ENCODE measurements at regions not wholly inside any gene's neighbourhood (a gene's known extent, or its start where the extent isn't known, plus 50 kb on each side); places are given as distances from the start of the nearest gene placed in this dataset.

DNA sequence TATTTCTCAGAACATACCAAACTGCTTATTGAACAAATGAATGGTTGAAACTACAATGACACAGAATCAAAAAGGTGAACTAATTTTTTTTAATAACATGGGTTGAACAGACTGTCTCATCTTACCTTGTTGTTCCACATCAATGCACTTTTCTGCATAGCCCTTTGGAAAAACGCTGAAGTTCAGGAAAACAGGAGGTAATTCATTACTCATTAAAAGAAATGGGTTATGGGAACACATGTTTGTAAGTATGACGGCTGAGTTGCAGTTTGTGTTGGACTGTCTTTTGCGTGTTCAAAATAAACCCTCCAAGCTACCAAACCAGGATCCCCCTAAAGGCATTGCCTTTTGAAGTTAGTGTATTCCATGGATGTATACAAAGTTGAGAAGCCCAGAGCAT is 514.9 kb upstream of the PKN2 start:
- no peak for FAIRE-seq

DNA sequence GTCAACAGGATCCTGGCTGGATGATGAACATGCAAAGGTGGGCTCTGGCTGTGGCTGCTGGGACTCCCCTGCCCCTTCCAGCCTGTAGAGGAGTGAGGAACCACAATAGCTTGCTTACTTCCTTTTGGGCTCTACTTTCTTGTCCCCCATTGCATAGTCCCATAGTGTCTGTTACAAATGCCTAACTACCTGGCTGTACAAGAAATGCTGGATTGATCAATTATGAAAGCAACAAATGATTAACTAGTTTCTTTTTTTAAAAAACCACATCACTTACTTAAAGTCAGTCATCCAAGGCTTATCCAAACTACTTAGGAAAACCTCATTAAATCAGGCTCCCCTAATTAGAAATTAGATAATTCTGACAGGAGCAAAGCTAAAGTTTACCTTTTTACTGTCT is 514.1 kb upstream of the PKN2 start:
- FAIRE-seq = no peak

More for the DNA sequence above, 514.9 kb upstream of the PKN2 start:
- DNase-seq (ENCODE audit: insufficient read length, low spot score) = no peak

DNA sequence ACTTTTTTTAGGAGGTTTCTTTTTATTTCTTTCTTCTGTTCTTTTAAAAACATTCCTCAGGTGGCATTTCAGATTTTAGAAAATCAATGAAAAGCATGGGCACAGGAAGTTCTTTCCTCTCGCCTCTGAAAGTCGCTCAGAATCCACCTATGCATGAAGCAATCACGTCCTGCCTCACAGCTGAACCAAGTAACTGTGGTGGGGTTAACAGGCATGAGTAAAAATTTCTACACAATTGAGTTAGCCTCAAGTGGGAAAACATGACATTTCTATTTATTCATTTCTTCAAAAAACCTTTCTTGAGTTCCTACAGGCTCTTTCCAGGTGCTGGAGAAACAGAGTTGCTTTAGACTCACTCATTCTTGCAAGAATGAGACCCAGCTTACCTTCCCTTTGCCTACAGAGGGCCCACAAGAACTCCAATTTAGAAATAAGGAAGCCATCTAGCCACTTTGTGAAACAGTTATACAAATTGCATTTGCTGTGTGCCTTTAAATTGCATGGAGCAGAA is 508.9 kb upstream of the PKN2 start:
- DNase-seq (ENCODE audit: insufficient read length, low spot score) = no peak
- FAIRE-seq = no peak

More for the DNA sequence above, 514.1 kb upstream of the PKN2 start:
- DNase-seq (ENCODE audit: insufficient read length, low spot score) = no peak

DNA sequence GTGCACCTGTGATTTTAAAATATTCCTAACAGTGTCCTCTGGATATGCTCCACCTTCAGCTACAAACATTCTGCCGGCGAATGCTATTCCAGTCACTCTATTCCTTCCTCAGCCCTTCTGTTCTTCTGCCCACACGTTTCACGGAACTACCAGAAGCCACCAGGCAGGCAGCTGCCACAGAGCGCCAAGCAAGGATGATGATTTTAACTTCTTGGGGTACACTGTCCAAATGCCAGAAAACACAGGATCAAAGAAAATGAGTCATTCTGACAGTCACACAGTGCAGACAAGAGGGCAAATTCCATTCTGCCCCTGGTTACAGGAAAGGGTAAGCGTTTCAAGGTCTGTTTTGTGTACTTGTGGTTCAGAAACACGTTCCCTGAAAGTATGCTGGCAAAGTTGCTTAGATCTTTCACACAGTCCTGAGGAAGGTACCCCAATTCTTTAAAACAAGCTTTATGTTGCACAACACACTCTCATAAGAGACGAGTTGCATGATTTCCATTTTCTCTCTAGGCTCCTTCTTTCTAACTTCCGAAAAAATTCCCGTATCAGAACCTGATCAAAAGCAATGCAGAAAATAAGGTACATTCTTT is 508.3 kb upstream of the PKN2 start:
- DNase-seq (ENCODE audit: insufficient read length, low spot score) = no peak
- no peak for FAIRE-seq

DNA sequence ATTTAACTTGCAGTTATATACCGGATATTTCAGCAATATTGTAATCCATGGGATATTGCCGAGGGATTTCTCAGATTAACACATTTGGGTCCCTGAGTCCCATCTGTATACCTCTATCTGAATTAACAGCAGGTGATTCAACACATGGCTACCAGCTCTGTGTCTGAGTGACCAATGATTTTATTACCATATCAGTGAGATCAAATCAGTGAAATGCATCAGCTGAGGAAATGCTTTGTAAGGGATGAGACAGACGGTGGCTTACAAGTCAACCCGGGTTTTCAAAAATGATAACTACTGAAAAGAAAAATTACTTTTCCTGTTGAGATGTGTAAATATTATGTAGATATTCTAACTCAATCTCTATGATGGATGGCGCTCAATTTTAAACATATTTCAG is 504.1 kb upstream of the PKN2 start:
- DNase-seq (ENCODE audit: insufficient read length, low spot score) (no peak), FAIRE-seq (no peak)

DNA sequence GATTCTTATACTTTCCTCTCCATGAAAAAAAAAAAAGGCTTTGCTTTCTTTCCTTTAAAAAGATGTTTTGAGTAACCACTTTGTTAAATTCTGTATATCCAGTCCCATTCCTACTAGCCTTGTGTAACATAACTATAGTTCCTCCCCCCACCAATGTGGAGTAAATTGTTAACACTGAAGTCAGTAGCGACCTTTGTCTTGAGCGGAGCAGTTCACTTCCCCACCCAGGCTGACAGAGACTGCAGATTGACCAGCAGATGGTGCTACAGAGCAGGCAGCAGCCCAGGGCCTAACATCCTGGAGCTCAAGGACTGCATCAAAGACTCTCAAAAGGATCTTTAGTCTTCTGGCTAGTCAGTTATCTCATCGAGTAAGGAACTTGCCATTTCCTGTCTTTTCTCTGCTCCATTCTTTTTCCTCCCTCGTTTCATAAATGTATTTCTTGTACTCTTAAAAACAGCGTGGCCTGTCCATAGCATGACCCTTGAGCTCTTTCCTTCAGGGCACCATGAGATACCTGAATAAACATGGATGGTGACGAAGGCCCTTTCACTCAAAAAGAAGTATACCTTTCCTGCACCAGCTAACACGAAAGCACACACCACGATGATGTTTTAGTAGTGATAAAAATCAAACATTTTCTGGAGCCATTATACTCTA is 503.5 kb upstream of the PKN2 start:
- FAIRE-seq (no peak), DNase-seq (ENCODE audit: insufficient read length, low spot score) (peak; percentile 17)

DNA sequence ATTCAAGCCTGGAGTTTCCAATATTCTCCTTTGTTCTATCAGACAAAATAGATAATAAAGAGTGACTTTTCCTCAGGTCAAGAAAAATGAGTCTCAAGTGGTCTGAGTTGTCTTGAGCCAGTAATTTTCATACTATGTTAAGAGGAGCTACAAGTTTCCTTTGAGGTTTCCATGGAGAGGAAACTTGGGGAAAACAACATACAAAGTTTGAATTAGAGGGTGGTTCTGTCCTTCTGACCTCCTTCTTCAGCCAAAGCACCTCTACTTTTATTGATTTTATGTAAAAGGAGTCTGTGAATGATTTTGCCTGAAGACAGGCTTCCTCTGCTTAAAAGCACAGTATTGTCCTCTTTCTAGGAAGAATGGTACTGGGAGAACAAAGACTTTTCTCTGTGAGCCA is 497.2 kb upstream of the PKN2 start:
- DNase-seq (ENCODE audit: insufficient read length, low spot score) (no peak), FAIRE-seq (no peak)

DNA sequence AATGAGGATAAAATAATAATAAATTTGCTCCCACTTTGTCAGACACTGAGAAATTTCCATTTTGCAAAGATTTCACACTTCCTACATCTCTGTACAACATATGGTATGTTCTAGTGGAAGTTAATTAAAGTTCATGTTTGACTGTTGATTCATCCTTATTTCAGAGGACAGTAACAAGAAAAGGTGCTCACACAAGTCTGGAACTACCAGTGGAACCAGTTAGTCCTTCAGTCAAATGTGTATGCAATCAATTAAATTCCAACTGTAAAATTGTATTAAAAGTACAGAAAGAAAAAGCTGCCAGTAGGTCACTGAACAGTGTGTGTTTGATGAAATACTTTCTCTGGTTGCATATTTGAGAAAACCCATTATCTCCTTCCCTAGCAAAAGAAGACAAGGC is 496.0 kb upstream of the PKN2 start:
- no peak for FAIRE-seq

DNA sequence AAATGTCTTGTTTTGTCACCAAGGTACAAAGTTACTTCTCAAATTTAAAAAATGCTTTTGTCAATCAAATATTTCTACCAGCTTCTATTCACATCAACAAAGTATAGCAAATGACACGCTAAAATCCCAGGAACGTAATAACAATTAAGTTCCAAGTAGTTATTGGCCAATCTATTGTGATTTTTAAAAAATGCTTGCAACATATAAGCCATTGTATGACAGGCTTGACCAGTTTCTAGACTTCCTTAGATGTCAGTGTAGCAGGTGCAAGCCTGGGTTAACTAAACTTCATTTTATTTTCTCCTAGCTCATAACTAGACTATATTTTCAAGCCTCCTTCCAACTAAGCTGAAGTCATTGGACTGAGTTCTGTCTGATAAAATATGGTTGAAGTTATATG is 494.5 kb upstream of the PKN2 start:
- DNase-seq (ENCODE audit: insufficient read length, low spot score) = no peak
- no peak for FAIRE-seq

More for the DNA sequence above, 496.0 kb upstream of the PKN2 start:
- DNase-seq (ENCODE audit: insufficient read length, low spot score) = no peak

DNA sequence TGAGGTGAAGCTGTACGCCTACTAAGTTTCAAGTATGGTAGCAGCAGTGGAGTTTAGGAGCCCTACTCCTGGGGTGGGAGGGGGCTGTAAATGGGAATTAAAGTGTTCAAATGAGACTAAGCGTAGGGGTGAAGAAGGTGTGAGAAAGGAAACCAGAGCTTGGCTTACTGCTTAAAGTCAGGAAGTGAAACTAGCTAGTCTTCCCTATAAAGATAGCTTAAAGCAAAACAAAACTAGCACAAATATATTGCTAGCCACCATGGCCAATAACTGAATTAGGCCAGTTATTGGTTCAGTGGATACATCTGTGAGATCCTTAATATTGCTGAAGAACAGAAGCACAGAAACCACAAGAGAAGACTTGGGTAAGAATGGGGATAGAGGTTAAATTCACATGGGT is 492.2 kb upstream of the PKN2 start:
- FAIRE-seq = no peak
- no peak for DNase-seq (ENCODE audit: insufficient read length, low spot score)

DNA sequence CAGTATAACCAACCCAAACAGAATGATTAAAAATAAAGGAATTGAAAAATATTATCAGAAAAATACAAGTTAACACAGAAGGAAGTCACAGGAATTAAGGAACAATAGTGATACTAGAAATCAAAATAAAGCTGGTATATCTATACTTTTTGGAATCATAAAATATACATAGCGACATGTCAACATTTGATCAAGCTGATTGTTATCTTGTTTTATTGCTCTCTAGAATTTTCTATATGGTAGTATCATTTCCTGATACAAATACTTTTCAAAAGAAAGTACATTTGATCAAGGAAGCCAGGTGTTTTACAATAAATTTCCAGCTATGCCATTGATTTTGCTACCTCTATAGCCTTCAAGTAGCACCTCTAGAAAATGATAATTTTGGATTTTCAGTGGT is 489.5 kb upstream of the PKN2 start:
- FAIRE-seq = no peak

DNA sequence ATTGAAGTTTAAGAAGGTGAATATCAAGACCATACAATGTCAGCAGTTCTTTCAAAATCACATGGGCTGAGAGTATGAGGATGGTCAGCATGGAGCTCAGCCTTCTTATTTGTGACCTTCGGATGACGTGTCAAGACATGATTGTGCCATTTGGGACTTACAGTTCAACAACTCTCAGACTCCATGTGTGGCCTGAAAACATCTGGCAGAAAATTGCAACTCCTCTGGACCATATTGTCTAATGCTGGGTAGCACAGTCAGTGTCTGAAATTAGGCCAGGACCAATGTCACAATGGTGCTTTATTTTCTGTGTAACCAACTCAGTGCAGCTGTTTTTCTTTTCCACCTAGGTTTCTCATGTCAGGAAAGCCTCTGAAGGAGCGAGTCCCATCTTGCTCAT is 483.5 kb upstream of the PKN2 start:
- DNase-seq (ENCODE audit: insufficient read length, low spot score) (no peak), FAIRE-seq (no peak)

More for the DNA sequence above, 489.5 kb upstream of the PKN2 start:
- DNase-seq (ENCODE audit: insufficient read length, low spot score) = no peak

DNA sequence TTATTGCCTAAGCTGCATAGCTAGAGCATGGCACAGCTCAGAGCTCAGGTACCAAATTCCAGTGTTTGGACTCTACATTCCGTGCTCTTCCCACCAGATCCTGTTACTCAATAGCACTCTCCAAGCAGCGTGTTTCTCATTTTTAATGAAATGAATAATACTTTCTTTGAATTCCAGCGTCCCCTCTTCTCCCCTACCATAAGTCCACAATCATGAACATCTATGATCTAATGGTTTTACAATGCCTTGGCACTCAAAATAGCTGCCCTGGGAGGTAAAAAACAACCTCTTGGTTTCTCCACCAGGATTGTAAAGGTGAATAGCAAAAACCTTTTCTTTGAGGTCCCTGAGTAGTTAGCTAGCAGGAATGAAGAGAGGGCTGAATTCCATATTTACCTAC is 480.0 kb upstream of the PKN2 start:
- DNase-seq (ENCODE audit: insufficient read length, low spot score) (no peak), FAIRE-seq (no peak)

DNA sequence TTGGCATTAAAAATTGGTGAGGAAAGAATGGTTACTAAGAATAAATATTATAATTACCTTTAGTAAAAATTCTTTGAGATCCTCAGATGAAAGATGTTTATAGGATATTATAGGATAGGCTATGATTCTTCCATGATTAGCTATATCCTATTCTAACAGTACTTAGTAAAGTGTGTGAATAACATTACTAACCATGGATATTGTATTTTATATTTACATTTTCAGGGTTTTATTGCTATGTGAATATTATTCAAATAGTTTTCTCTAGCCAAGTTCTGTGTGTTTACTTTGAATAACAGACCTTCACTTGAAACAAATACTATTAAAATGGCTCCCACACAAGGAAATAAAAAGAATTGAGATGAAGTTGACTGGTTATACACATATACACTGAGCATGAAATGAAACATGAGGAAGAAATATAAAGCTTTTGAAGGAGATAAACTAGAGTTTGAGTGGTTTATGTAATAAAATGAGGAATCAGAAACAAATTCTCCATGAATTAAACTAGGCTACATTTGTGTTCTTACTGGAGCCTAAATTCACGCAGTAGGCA is 479.4 kb upstream of the PKN2 start:
- DNase-seq (ENCODE audit: insufficient read length, low spot score) (no peak), FAIRE-seq (no peak)

DNA sequence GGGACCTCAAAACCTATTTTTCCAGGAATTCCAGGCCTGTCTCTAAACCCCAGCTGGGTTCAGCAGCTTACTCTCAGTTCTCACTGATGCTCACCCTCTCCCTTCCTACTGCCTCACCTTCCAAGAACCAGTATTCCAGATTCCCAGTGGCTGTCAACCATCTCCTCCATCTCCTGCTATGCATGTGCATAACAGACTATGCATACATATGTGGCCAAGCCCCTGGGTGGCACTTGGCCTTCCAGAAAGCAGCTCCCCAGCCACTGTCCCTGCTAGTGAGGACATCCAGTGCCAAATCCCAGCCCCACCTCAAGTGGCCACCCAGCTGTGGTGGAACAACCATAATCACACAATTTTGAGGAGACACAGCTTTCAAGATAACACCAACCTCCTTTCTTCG is 475.7 kb upstream of the PKN2 start:
- FAIRE-seq (no peak), DNase-seq (ENCODE audit: insufficient read length, low spot score) (no peak)

DNA sequence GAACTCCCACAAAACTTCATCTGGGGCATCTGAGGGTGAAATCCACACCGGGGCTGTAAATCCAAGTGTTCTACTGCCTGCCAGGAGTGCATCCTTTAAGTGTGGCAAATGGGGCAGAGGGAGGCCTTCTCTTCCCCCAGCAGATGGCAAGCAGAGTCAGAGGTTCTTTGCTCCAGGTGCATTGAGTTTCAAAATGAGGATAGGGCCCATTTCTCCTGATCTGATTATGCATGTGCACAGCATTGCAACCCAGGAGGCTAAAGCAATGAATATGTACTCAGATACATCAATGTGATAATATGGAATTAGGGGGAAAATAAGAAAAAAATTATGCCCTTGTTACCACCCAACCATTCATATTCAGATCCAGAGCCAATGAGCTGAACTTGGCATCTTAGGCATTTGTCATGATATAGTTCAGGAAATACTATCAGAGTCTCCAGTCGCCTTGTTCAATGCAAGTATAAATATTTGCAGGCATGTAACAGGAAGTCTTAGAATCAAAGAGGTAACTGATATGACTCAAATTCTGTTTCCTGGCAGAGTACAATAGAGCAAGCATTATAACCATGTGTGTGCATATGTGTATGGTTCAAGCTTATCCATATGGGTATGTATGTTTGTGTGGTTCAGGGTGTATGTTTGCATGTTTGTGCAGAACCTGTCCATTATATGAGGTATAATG is 473.8 kb upstream of the PKN2 start:
- no peak for DNase-seq (ENCODE audit: insufficient read length, low spot score)

DNA sequence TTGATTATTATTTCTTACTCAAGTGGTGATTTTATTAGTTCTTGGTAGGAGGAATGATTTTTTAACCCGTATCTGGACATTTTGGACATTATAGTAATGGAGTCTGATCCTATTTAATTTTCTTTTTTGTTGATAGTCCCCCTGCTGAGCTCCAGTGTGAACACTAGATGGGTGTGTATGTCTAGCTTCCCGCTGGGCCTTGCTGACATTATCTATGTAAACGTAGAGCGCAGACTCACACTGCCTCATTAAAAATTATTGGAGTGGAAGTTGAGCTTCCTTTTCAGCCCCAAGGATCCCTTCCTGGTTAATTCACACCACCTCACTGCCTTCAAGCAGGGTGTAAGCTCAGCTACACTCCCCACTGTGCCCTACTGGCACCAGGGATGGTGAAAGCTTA is 467.6 kb upstream of the PKN2 start:
- FAIRE-seq = no peak
- no peak for DNase-seq (ENCODE audit: insufficient read length, low spot score)

More for the DNA sequence above, 473.8 kb upstream of the PKN2 start:
- no peak for FAIRE-seq

DNA sequence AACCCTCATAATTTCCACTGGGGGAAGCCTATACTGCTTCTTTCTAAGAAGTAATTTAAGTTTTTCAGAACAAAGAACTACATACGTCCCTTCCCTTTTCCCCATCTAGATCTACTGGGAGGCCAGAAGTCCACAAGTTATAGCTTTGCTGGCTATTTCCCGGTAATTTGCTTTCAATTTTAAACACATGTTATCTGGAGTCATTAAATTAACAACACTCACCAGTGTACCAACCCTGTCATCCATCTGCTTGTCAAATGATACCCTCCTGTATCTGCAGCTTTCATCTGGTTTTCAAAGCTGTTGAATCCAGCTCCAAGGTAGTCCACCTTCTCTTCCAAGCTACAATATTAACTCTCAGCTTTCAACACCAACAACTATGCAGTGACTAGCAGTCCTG is 466.7 kb upstream of the PKN2 start:
- DNase-seq (ENCODE audit: insufficient read length, low spot score) (no peak), FAIRE-seq (no peak)

DNA sequence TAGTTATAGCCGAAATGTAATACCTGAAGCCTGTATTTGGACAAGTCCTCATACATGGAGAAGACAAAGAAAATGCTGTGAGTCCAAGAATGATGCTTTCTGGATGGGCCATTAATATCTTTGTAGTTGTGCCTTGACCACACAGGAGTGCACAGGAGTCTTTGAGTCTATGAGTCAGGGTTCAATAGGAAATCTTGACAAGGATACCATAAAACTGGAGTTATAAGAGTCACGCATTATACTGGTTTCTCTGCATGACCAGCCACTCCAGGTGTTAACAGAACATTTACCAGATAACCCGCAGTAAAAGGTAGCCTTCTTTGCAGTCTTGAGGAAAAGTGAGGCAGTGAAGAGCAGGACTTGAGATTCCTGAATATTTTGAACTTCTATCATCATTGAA is 464.6 kb upstream of the PKN2 start:
- DNase-seq (ENCODE audit: insufficient read length, low spot score) (no peak), FAIRE-seq (no peak)

DNA sequence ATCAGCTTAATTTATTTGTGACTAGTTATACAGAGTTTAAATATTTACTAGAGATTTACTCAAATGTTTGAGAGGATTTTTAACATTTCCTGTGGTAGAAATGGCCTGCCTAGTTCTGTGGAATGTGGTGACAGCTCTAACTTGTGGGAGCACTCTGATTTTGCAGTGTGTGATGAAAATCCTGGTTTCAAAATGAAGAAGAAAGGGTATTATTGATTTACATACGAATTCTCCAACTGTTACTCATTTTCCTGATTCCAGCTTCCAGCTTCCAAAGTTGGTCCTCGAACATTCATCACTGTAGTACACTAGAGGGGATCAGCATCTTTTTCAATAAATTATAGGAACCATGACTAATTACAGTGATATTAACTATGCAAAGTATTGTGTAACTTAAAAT is 462.7 kb upstream of the PKN2 start:
- DNase-seq (ENCODE audit: insufficient read length, low spot score) (no peak), FAIRE-seq (no peak)

DNA sequence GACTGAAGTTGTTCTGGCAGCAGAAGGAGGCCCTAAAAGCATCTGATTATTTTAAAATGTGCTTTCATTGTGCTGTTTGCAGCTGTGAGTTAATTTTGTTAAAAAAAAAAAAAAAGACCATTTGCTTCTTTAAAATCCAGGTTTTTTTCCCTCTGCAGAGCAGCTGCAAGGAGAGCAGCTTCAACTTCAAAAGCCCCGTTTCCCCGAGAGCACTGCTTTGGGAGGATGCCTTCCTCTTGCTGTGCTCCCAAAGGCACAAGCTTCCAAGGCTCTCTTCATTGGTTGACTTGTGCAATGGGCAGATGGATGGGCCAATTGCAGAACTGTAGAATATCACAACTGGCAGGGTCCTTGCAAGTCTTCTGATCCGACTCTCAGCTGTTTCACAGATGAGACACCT is 459.2 kb upstream of the PKN2 start:
- DNase-seq (ENCODE audit: insufficient read length, low spot score) = no peak
- no peak for FAIRE-seq

DNA sequence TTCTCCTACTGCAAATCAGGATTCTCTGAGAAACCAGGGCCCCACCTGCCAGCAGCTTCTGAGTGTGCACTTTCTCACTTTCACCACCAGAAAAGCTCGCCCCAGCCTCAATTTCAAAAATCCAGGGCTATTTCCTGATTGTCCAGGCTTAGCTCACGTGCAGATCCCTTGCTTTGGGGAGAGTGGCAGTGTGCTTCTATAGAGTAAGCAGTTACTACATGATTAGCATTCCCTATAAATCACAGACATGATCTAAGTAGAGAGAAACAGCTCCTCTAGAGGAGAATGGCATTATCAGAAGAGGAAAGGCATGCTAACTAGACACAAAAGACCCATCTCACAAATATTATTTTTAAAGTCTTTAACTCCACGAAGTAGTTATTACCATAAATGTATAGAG is 456.0 kb upstream of the PKN2 start:
- no peak for DNase-seq (ENCODE audit: insufficient read length, low spot score)
- FAIRE-seq = no peak

Data from HTR-8/SVneo (cell line).